ENCODE measurements at regions not wholly inside any gene's neighbourhood (a gene's known extent, or its start where the extent isn't known, plus 50 kb on each side); places are given as distances from the start of the nearest gene placed in this dataset.

- no peak for TF ChIP-seq TAF1 (IDR thresholded peaks at IDR 0.05; ENCODE audit: borderline replicate concordance, insufficient read depth, low read length)
- TF ChIP-seq POLR2AphosphoS5 (IDR thresholded peaks at IDR 0.05; ENCODE audit: low read depth, low read length) = no peak
- TF ChIP-seq, protein P1, sequence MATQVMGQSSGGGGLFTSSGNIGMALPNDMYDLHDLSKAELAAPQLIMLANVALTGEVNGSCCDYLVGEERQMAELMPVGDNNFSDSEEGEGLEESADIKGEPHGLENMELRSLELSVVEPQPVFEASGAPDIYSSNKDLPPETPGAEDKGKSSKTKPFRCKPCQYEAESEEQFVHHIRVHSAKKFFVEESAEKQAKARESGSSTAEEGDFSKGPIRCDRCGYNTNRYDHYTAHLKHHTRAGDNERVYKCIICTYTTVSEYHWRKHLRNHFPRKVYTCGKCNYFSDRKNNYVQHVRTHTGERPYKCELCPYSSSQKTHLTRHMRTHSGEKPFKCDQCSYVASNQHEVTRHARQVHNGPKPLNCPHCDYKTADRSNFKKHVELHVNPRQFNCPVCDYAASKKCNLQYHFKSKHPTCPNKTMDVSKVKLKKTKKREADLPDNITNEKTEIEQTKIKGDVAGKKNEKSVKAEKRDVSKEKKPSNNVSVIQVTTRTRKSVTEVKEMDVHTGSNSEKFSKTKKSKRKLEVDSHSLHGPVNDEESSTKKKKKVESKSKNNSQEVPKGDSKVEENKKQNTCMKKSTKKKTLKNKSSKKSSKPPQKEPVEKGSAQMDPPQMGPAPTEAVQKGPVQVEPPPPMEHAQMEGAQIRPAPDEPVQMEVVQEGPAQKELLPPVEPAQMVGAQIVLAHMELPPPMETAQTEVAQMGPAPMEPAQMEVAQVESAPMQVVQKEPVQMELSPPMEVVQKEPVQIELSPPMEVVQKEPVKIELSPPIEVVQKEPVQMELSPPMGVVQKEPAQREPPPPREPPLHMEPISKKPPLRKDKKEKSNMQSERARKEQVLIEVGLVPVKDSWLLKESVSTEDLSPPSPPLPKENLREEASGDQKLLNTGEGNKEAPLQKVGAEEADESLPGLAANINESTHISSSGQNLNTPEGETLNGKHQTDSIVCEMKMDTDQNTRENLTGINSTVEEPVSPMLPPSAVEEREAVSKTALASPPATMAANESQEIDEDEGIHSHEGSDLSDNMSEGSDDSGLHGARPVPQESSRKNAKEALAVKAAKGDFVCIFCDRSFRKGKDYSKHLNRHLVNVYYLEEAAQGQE (IDR thresholded peaks at IDR 0.05; ENCODE audit: insufficient read depth in 1 of 2, low read depth in 2 of 2, low read length in 2 of 2) = no peak
- no peak for TF ChIP-seq SIN3A (IDR thresholded peaks at IDR 0.05; ENCODE audit: borderline replicate concordance, insufficient read depth, low read length)
- TF ChIP-seq FOXP2 (optimal IDR thresholded peaks at IDR 0.05; ENCODE audit: borderline replicate concordance, extremely low read depth, extremely low read length, insufficient read depth) = no peak
Observed at GRCh38 chr17:31629696-31630470, 229.2 kb downstream of the COPRS start.
